IPS-NIHi7 (cell line): ENCODE measurements at regions not wholly inside any gene's neighbourhood (a gene's known extent, or its start where the extent isn't known, plus 50 kb on each side); places are given as distances from the start of the nearest gene placed in this dataset.
A peak's percentile ranks its signal among the peaks of the same experiment; 100 is the strongest.
"Not testable (repeated sequence)": the region's sequence is repeated elsewhere in the genome, so short reads cannot be mapped to it uniquely, and the experiment has no call there.

Experiments used
- DNase-seq: peaks from one replicate; pipeline ENCODE4 v3.0.0; 2012; ENCODE audit warnings: mixed read lengths; ENCODE audit errors: extremely low spot score

GRCh38 chr3:22748453-22749045, 454.6 kb upstream of the UBE2E2 start:
- DNase-seq: no peak

- no peak for DNase-seq
Measured at GRCh38 chr3:22759636-22760310, 443.4 kb upstream of the UBE2E2 start.

DNA sequence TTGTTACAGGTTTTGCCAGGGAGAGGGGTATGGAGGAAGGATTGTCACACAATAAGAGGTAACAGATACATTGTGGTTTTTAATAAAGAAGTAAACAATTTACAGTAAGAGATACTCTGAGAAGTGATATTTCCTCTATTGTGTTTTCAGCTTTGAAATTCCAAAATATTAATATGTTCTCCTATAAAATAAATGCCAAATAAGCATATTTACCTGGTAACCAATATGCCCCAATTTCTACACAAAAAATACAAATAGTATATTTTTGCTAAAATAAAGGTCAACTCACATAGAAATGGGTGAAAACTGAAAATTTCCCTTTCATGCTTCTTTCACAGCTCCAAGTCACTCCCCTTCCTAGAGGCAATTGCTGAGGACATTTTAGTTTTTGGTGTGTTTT, 437.4 kb upstream of the UBE2E2 start:
- DNase-seq: no peak

DNA sequence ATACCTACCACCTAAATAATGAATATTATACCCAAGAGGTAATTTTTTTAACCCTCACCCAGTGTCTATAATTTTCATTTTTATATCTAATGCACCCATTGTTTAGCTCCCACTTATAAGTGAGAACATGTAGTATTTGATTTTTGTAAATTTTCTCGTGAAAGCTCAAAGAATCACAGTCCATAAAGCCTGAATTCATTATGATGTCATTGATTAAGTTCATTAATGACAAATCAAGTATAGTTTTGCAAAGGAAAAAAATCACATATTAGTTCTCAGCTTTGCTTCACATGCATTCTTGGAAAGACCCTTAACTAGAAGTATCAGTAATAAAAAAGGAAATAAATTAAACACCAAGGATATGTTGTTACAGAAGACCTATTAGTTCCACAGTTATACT, 425.3 kb upstream of the UBE2E2 start:
- DNase-seq: no peak

DNA sequence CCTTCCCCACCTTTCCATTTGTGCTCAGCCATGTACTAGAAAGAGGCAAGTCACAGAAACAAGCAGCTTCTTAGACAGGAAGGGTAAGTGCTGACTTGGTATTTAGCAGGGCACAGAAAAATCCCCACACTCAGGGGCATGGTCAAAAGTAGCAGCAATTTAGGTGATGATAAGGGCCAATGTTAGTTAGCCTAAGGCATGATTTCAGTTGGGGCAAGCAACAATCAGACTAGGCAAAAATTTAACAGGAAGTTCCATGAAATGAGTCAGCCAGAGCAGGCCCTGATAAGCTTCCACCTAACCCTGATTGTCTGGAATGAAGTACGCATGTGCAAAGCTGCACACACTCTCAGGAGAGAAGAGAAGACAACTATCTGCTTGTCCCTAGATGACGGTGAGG, 423.4 kb upstream of the UBE2E2 start:
- DNase-seq: no peak

- no peak for DNase-seq
Measured at GRCh38 chr3:22792533-22792932, 410.6 kb upstream of the UBE2E2 start.

DNA sequence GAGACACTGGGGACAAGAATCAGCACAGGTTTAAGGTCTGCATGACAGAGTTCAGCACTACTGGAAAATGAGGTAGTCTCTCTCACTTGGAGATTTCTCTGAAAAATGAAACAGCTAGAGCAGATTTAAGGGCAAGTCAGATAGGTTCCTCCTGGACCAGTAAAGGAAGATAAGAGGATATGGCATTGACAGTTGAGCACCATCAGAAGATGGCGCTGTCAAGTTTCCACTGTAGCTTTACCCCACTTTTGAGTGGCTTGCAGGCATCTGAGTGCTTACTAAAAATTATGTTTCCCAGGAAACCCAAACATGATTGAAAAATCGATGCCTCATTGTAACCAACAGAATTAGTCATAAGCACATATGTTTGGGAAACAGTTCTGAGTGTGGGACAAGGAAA, 407.2 kb upstream of the UBE2E2 start:
- no peak for DNase-seq

DNA sequence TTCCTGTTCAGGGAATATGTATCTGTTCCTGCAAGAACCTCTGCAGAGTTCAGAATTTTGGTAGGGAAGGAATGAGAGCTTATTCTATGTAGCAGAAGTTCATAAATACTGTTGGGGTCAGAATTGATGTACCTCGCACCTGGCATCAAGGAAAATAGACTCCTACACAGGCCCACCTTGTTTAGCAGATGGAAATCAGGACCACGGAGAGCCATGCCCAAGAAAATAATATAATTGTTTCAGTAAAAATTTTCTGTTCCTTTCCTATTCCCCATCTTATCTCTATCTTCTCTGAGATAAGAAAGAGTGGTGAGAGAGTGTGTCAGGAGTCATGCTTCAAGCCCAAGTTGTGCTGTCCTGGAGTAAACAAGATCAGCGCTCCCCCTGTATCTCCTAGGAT, 404.7 kb upstream of the UBE2E2 start:
- DNase-seq: no peak

GRCh38 chr3:22819209-22819608, 383.9 kb upstream of the UBE2E2 start:
- DNase-seq: no peak

DNA sequence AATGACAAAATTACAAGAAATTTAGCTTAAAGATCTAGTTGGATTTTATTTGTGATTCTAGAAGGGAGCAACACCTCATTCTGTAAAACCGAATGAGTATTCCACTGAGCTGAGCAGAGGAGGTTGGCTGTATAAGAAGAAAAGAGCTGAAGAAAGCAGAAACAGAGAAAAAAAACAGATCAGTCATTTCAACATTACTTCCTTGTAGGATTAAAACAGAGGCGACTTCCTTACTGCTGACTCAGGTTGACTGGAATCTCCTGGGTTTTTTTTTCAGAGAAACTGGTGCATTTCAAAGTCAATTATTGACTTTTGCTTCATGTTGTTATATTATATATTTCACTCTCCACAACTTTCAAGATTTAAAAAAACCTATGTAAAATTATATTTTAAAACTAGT, 368.1 kb upstream of the UBE2E2 start:
- no peak for DNase-seq

GRCh38 chr3:22836131-22836530, 367.0 kb upstream of the UBE2E2 start:
- no peak for DNase-seq

GRCh38 chr3:22843854-22844253, 359.3 kb upstream of the UBE2E2 start:
- DNase-seq: no peak

- DNase-seq: no peak
Measured at GRCh38 chr3:22846566-22846965, 356.6 kb upstream of the UBE2E2 start.

GRCh38 chr3:22849583-22849982, 353.5 kb upstream of the UBE2E2 start:
- DNase-seq: not testable (repeated sequence)

GRCh38 chr3:22856811-22857210, 346.3 kb upstream of the UBE2E2 start:
- DNase-seq: no peak

GRCh38 chr3:22858486-22858885, 344.6 kb upstream of the UBE2E2 start:
- DNase-seq: no peak

DNA sequence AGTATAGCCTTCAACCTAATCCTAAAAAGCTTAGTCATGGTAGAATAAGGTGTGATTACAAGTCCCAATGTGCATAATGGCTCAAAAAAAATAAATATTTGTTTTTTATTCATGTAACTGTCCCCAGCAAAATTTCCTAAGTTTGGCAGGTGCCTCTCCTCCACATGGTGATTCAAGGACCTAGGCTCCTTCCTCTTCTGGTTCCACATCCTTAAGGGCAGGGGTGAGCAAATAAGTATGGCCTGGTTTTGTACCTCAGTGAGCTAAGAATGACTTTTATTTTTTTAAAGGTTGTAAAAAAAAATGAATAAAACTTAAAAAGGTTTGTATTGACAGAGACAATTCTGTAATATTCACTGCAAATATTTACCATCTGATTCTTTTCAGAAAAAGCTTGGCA, 343.5 kb upstream of the UBE2E2 start:
- no peak for DNase-seq

DNA sequence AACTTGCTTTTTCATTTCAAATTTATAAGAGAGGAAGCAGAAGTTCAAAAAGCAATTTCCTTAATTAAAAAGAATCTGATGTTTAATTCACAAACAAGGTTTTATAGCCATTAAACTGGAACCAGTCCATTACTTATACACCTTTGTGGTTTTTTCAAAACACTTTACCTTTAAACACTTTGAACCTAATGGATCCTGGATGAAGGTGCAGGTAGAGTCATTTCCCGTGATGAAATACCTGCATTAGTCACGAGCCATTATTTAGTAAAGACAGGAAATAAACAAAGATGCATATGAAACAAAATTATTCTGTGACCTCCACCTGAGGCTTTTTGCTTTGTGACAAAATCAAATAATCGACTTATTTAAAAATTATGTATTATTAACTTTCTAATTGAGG, 341.7 kb upstream of the UBE2E2 start:
- no peak for DNase-seq

GRCh38 chr3:22862111-22862510, 341.0 kb upstream of the UBE2E2 start:
- peak; percentile 51 for DNase-seq

DNA sequence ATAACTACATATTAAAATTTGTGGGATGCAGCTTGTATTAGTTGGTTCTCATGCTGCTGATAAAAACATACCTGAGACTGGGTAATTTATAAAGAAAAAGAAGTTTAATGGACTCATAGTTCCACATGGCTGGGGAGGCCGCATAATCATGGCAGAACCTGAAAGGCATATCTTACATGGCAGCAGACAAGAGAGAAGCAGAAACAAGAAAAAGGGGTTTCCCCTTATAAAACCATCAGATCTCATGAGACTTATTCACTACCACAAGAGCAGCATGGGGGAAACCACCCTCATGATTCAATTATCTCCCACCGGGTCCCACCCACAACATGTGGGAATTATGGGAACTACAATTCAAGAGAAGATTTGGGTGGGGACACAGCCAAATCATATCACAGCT, 320.3 kb upstream of the UBE2E2 start:
- DNase-seq: not testable (repeated sequence)

- DNase-seq: no peak
Measured at GRCh38 chr3:22885039-22885438, 318.1 kb upstream of the UBE2E2 start.

- DNase-seq: no peak
Measured at GRCh38 chr3:22885574-22886341, 317.4 kb upstream of the UBE2E2 start.

- DNase-seq: no peak
Measured at GRCh38 chr3:22886439-22887068, 316.6 kb upstream of the UBE2E2 start.
